ENCODE measurements at regions not wholly inside any gene's neighbourhood (a gene's known extent, or its start where the extent isn't known, plus 50 kb on each side); places are given as distances from the start of the nearest gene placed in this dataset.
A peak's percentile ranks its signal among the peaks of the same experiment; 100 is the strongest.

GRCh38 chr20:63072231-63072791 lies 65.5 kb upstream of the BHLHE23 start:
- DNase-seq, result peak in 1 of 56 donors; percentile 59

- DNase-seq, result peak in 15 of 56 donors; percentile 5 to 76 (median 22)
Measured at GRCh38 chr20:63071541-63072181, 64.9 kb upstream of the BHLHE23 start.

- no peak for DNase-seq
Measured at GRCh38 chr20:63070771-63071540, 64.2 kb upstream of the BHLHE23 start.

- DNase-seq, result no peak
Measured at GRCh38 chr20:63070301-63070625, 63.5 kb upstream of the BHLHE23 start.

GRCh38 chr20:63068711-63069367 lies 62.1 kb upstream of the BHLHE23 start:
- no peak for DNase-seq

- DNase-seq, result no peak
Measured at GRCh38 chr20:63067721-63068560, 61.2 kb upstream of the BHLHE23 start.

- no peak for DNase-seq
Measured at GRCh38 chr20:63067266-63067635, 60.5 kb upstream of the BHLHE23 start.

- DNase-seq, result no peak
Measured at GRCh38 chr20:63066506-63067265, 59.9 kb upstream of the BHLHE23 start.

GRCh38 chr20:63065911-63066310 lies 59.1 kb upstream of the BHLHE23 start:
- no peak for DNase-seq

GRCh38 chr20:63064745-63065711 lies 58.3 kb upstream of the BHLHE23 start:
- DNase-seq, result no peak

GRCh38 chr20:63064310-63064709 lies 57.5 kb upstream of the BHLHE23 start:
- no peak for DNase-seq

- DNase-seq, result no peak
Measured at GRCh38 chr20:63062188-63063140, 55.7 kb upstream of the BHLHE23 start.

- DNase-seq, result no peak
Measured at GRCh38 chr20:63061771-63062100, 55.0 kb upstream of the BHLHE23 start.

GRCh38 chr20:63061051-63061770 lies 54.4 kb upstream of the BHLHE23 start:
- DNase-seq, result no peak

- DNase-seq, result peak in 2 of 56 donors; percentile 18 to 33
Measured at GRCh38 chr20:63060057-63060991, 53.6 kb upstream of the BHLHE23 start.

GRCh38 chr20:63059684-63060056 lies 52.9 kb upstream of the BHLHE23 start:
- no peak for DNase-seq

All from nucleus accumbens (tissue), 56 donors.